Neural crest cell (in vitro differentiated cells): ENCODE measurements at regions not wholly inside any gene's neighbourhood (a gene's known extent, or its start where the extent isn't known, plus 50 kb on each side); places are given as distances from the start of the nearest gene placed in this dataset.
"Not testable (repeated sequence)": the region's sequence is repeated elsewhere in the genome, so short reads cannot be mapped to it uniquely, and the experiment has no call there.

Experiments
- DNase-seq: peaks from one replicate; pipeline ENCODE4 v3.0.0; 2021; ENCODE audit warnings: low read depth, mixed read lengths, low spot score
- H3K27ac Mint-ChIP-seq: one replicate; pipeline ENCODE4 v1.8.0; 2021; ENCODE audit warnings: mild to moderate bottlenecking, mixed read lengths; ENCODE audit not compliant: unreplicated experiment
- H3K27me3 Mint-ChIP-seq: 2 replicates; pipeline ENCODE4 v1.8.0; 2021; ENCODE audit warnings: low read depth, mild to moderate bottlenecking, mixed read lengths
- H3K36me3 Mint-ChIP-seq: 2 replicates; pipeline ENCODE4 v1.8.0; 2021; ENCODE audit warnings: low read depth, mild to moderate bottlenecking, mixed read lengths
- H3K4me1 Mint-ChIP-seq: 2 replicates; pipeline ENCODE4 v1.8.0; 2021; ENCODE audit warnings: mixed read lengths
- H3K4me3 Mint-ChIP-seq: one replicate; pipeline ENCODE4 v1.8.0; 2021; ENCODE audit warnings: mild to moderate bottlenecking, mixed read lengths
- H3K9me3 Mint-ChIP-seq: 2 replicates; pipeline ENCODE4 v1.8.0; 2021; ENCODE audit warnings: mixed read lengths
- CTCF ChIP-seq: fragments of 200-600 bp; sonication (generic); conservative IDR thresholded peaks from 2 replicates; pipeline ENCODE4 v1.5.0; 2021; ENCODE audit warnings: antibody characterized with exemption, mild to moderate bottlenecking

GRCh38 chr7:26424319-26424718 is 132.7 kb downstream of the SNX10 start:
- not testable (repeated sequence) for H3K36me3 Mint-ChIP-seq, H3K4me1 Mint-ChIP-seq, DNase-seq, H3K9me3 Mint-ChIP-seq, H3K27ac Mint-ChIP-seq, H3K27me3 Mint-ChIP-seq, H3K4me3 Mint-ChIP-seq

- Mint-ChIP-seq H3K36me3 (no peaks in the 10 kb centered on the region), H3K27ac (no peak overlapping the region), H3K9me3 (no peaks in the 10 kb centered on the region), H3K4me3 (no peak overlapping the region), H3K4me1 (peaks cover 8% of the 10 kb centered on the region), H3K27me3 (no peaks in the 10 kb centered on the region)
- no peak for DNase-seq
- TF ChIP-seq CTCF = no peak
Measured at GRCh38 chr7:26425655-26426054, 134.0 kb downstream of the SNX10 start.

- no peak for DNase-seq
- no peaks in the 10 kb centered on the region for H3K27me3 Mint-ChIP-seq
- no peak overlapping the region for H3K27ac Mint-ChIP-seq
- no peaks in the 10 kb centered on the region for H3K9me3 Mint-ChIP-seq
- TF ChIP-seq CTCF = no peak
- no peaks in the 10 kb centered on the region for H3K36me3 Mint-ChIP-seq
- peaks cover 4% of the 10 kb centered on the region for H3K4me1 Mint-ChIP-seq
- no peak overlapping the region for H3K4me3 Mint-ChIP-seq
Measured at GRCh38 chr7:26426096-26426495, 134.4 kb downstream of the SNX10 start.

- H3K27me3 Mint-ChIP-seq = no peaks in the 10 kb centered on the region
- no peak for TF ChIP-seq CTCF
- DNase-seq = no peak
Measured at GRCh38 chr7:26428571-26428970, 136.9 kb downstream of the SNX10 start.

GRCh38 chr7:26429168-26429567 is 137.5 kb downstream of the SNX10 start:
- H3K4me1 Mint-ChIP-seq = no peaks in the 10 kb centered on the region
- no peaks in the 10 kb centered on the region for H3K36me3 Mint-ChIP-seq
- TF ChIP-seq CTCF = no peak
- no peak for DNase-seq
- H3K9me3 Mint-ChIP-seq = peaks cover 3% of the 10 kb centered on the region
- H3K27ac Mint-ChIP-seq = no peak overlapping the region
- no peaks in the 10 kb centered on the region for H3K27me3 Mint-ChIP-seq
- H3K4me3 Mint-ChIP-seq = no peak overlapping the region

More at GRCh38 chr7:26428571-26428970, 136.9 kb downstream of the SNX10 start:
- H3K9me3 Mint-ChIP-seq = no peaks in the 10 kb centered on the region
- no peaks in the 10 kb centered on the region for H3K4me1 Mint-ChIP-seq
- no peak overlapping the region for H3K4me3 Mint-ChIP-seq
- H3K27ac Mint-ChIP-seq = no peak overlapping the region
- no peaks in the 10 kb centered on the region for H3K36me3 Mint-ChIP-seq

- Mint-ChIP-seq H3K27ac (no peak overlapping the region), H3K4me3 (no peak overlapping the region), H3K9me3 (peaks cover 6% of the 10 kb centered on the region), H3K27me3 (no peaks in the 10 kb centered on the region), H3K4me1 (peaks cover 24% of the 10 kb centered on the region), H3K36me3 (no peaks in the 10 kb centered on the region)
- no peak for DNase-seq
- no peak for TF ChIP-seq CTCF
Measured at GRCh38 chr7:26434974-26435373, 143.3 kb downstream of the SNX10 start.
